Transverse colon (tissue), 4 donors: ENCODE measurements at regions not wholly inside any gene's neighbourhood (a gene's known extent, or its start where the extent isn't known, plus 50 kb on each side); places are given as distances from the start of the nearest gene placed in this dataset.

ENCODE experiments used
- DNase-seq: peaks from one replicate; pipeline ENCODE4 v3.0.0-alpha.2; 2019
- H3K27ac ChIP-seq, 4 donors: fragments of 200-600 bp; sonication (generic); 2 replicates each; pipeline ENCODE4 v1.5.1; 2016 to 2018; ENCODE audit warnings: inconsistent platforms in 4 of 4
- H3K27me3 ChIP-seq: fragments of 200-600 bp; sonication (generic); 2 replicates; pipeline ENCODE4 v1.5.1; 2017; ENCODE audit warnings: inconsistent platforms
- H3K36me3 ChIP-seq, 4 donors: fragments of 200-600 bp; sonication (generic); 2 replicates each; pipeline ENCODE4 v1.5.1; 2017 to 2019; ENCODE audit warnings: inconsistent platforms in 4 of 4
- H3K4me1 ChIP-seq, 4 donors: fragments of 200-600 bp; sonication (generic); 2 replicates each; pipeline ENCODE4 v1.5.1; 2017 to 2020; ENCODE audit warnings: inconsistent platforms in 4 of 4
- H3K4me3 ChIP-seq, 4 donors: fragments of 200-600 bp; sonication (generic); 1 replicate in 1 of 4; 2 replicates in 3 of 4; pipeline versions ENCODE4 v1.5.1 to v1.6.1; 2017 to 2019; ENCODE audit warnings: inconsistent platforms in 4 of 4
- H3K9me3 ChIP-seq, 2 donors: fragments of 200-600 bp; sonication (generic); 2 replicates each; pipeline ENCODE4 v1.5.1; 2017 to 2019; ENCODE audit warnings: inconsistent platforms in 2 of 2
- CTCF ChIP-seq, 5 experiments: fragments of 200-600 bp in 3 of 5; fragments of 450-650 bp in 2 of 5; sonication (generic) in 3 of 5; IDR thresholded peaks; 1 replicate in 2 of 5; 2 replicates in 3 of 5; pipeline ENCODE4 v1.5.1; 2016 to 2017; ENCODE audit warnings: antibody characterized with exemption in 5 of 5, inconsistent platforms in 3 of 5, mild to moderate bottlenecking in 2 of 5, moderate library complexity in 1 of 5
- EP300 ChIP-seq: sonication (generic); formaldehyde crosslinking; IDR thresholded peaks from one replicate; pipeline ENCODE4 v1.6.1; 2017; ENCODE audit warnings: antibody characterized with exemption, low read depth
- POLR2A ChIP-seq: fragments of 450-650 bp; IDR thresholded peaks from one replicate; pipeline ENCODE4 v1.6.1; 2016; ENCODE audit warnings: antibody characterized with exemption, mild to moderate bottlenecking, moderate library complexity
- POLR2AphosphoS5 ChIP-seq, 3 donors: sonication (generic); formaldehyde crosslinking; IDR thresholded peaks; one replicate each; pipeline ENCODE4 v1.6.1; 2016; ENCODE audit warnings: antibody characterized with exemption in 3 of 3
- WGBS, 2 donors: methylation state at CpG; one replicate each; pipeline ENCODE4 v1.1.5; 2018; ENCODE audit warnings: low coverage in 1 of 2; 5-methylcytosine and 5-hydroxymethylcytosine counted together
- in situ Hi-C, 4 donors: fragments of 200-750 bp; cut with MboI; loops; one replicate each; pipeline versions ENCODE4 v1.15.0 to v1.15.1; 2017; ENCODE audit warnings: low sequenced_read_pairs in 3 of 4, low pct_ligation_motif_present in 1 of 4, low pct_unique_long_range_greater_than_20kb in 1 of 4
- intact Hi-C: fragments of 100-400 bp; cut with DNase I; formaldehyde crosslinking; loops from one replicate; pipeline ENCODE4 v1.15.1; 2023; ENCODE audit warnings: low total_unique reads

GRCh38 chr12:92562063-92562734, 140.6 kb upstream of the PLEKHG7 start:
- in situ Hi-C loops (loop anchor here (10.0 to 25.0 kb wide), 4 partner anchors 97 to 750 kb away; partner anchors contain the start of gene BTG1 (in 3 of the 4)), intact Hi-C loops (loop anchor here (10.0 kb wide), 1 partner anchor 317 kb away; no protein-coding TSS in a partner anchor)
- H3K36me3 ChIP-seq = no peaks in the 10 kb centered on the region
- H3K27ac ChIP-seq = peak overlapping the region; percentile 30 to 68 (median 50)
- no peak for DNase-seq
- H3K27me3 ChIP-seq = no peaks in the 10 kb centered on the region
- peaks cover 0 to 19% (median 8%) of the 10 kb centered on the region in 4 donors for H3K4me1 ChIP-seq
- H3K9me3 ChIP-seq = no peaks in the 10 kb centered on the region
- TF ChIP-seq EP300 (no peak), CTCF (IDR thresholded peaks at IDR 0.05) (no peak), POLR2A (no peak), POLR2AphosphoS5 (IDR thresholded peaks at IDR 0.05) (no peak)
- H3K4me3 ChIP-seq = no peak overlapping the region
- 52 to 56% methylated on average over 3 of the region's 3 CpGs for WGBS, 2 donors

- Histone ChIP-seq H3K27ac (peak overlapping the region; percentile 37 to 69 (median 65)), H3K4me1 (peaks cover 0 to 20% (median 8%) of the 10 kb centered on the region in 4 donors), H3K9me3 (no peaks in the 10 kb centered on the region), H3K27me3 (no peaks in the 10 kb centered on the region), H3K4me3 (no peak overlapping the region), H3K36me3 (no peaks in the 10 kb centered on the region)
- 15 to 25% methylated on average over 3 of the region's 3 CpGs for WGBS, 2 donors
- in situ Hi-C loops (loop anchor here (10.0 to 25.0 kb wide), 4 partner anchors 97 to 749 kb away; partner anchors contain the start of gene BTG1 (in 3 of the 4)), intact Hi-C loops (loop anchor here (10.0 kb wide), 1 partner anchor 317 kb away; no protein-coding TSS in a partner anchor)
- TF ChIP-seq POLR2AphosphoS5 (IDR thresholded peaks at IDR 0.05) = peak in 2 of 3 donors; percentile 54 to 60
- TF ChIP-seq CTCF (IDR thresholded peaks at IDR 0.05) = no peak
- DNase-seq = peak; percentile 35
These were observed 141.3 kb upstream of the PLEKHG7 start for GRCh38 chr12:92561543-92561899.

- H3K4me3 ChIP-seq = no peak overlapping the region
- DNase-seq = no peak
- peak overlapping the region; percentile 37 to 69 (median 65) for H3K27ac ChIP-seq
- no peaks in the 10 kb centered on the region for H3K27me3 ChIP-seq
- H3K9me3 ChIP-seq = no peaks in the 10 kb centered on the region
- TF ChIP-seq CTCF (IDR thresholded peaks at IDR 0.05) (no peak), EP300 (no peak)
- in situ Hi-C loops (loop anchor here (10.0 to 25.0 kb wide), 4 partner anchors 96 to 749 kb away; partner anchors contain the start of gene BTG1 (in 3 of the 4)), intact Hi-C loops (loop anchor here (10.0 kb wide), 1 partner anchor 316 kb away; no protein-coding TSS in a partner anchor)
- no peaks in the 10 kb centered on the region for H3K36me3 ChIP-seq
- H3K4me1 ChIP-seq = peaks cover 0 to 26% (median 8%) of the 10 kb centered on the region in 4 donors
- WGBS, 2 donors = 85 to 86% methylated on average over 4 to 6 of the region's 6 CpGs
These were observed 141.9 kb upstream of the PLEKHG7 start for GRCh38 chr12:92560713-92561542.

- intact Hi-C loops = no loop called here
- Histone ChIP-seq H3K4me1 (peaks cover 0 to 39% (median 8%) of the 10 kb centered on the region in 4 donors), H3K27me3 (no peaks in the 10 kb centered on the region), H3K9me3 (no peaks in the 10 kb centered on the region), H3K27ac (no peak overlapping the region), H3K4me3 (no peak overlapping the region), H3K36me3 (no peaks in the 10 kb centered on the region)
- in situ Hi-C loops = loop anchor here in 3 of 4 donors (25.0 kb wide), 2 partner anchors 422 to 747 kb away; partner anchors contain the start of gene BTG1 (in 2 of the 3)
- WGBS, 2 donors = 78% methylated on average over 2 of the region's 2 CpGs; no CpG with 5 or more reads in 1 of the 2 donors
- no peak for DNase-seq
- TF ChIP-seq CTCF (IDR thresholded peaks at IDR 0.05) (no peak), POLR2A (no peak), POLR2AphosphoS5 (IDR thresholded peaks at IDR 0.05) (no peak), EP300 (no peak)
These were observed 144.0 kb upstream of the PLEKHG7 start for GRCh38 chr12:92558806-92559205.
